BJ (cell line): ENCODE measurements at regions not wholly inside any gene's neighbourhood (a gene's known extent, or its start where the extent isn't known, plus 50 kb on each side); places are given as distances from the start of the nearest gene placed in this dataset.

ENCODE experiments used
- CTCF ChIA-PET: fragments of 350-600 bp; formaldehyde crosslinking; extraction: SDS; loops from one replicate; lab custom pipeline; 2021; ENCODE audit warnings: antibody characterized with exemption, inconsistent platforms; lab: Yijun Ruan, JAX
- POLR2A ChIA-PET: fragments of 300-600 bp; sonication (Branson Sonifier 250); formaldehyde crosslinking; extraction: SDS; loops from one replicate; lab custom pipeline; 2021; ENCODE audit warnings: antibody characterized with exemption; lab: Charles Lee
- DNase-seq: peaks from one replicate; pipeline ENCODE4 v3.0.0-alpha.2; 2011; ENCODE audit warnings: low read depth
- H3K27me3 ChIP-seq: 2 replicates; pipeline ENCODE4 v1.6.0; 2011; ENCODE audit warnings: low read length; ENCODE audit not compliant: control insufficient read depth, insufficient read depth
- H3K36me3 ChIP-seq: 2 replicates; pipeline ENCODE4 v1.5.1; 2011; ENCODE audit warnings: low read length; ENCODE audit not compliant: control insufficient read depth, insufficient read depth
- H3K4me3 ChIP-seq: 2 replicates; pipeline ENCODE4 v1.5.1; 2011; ENCODE audit warnings: low read depth, mild to moderate bottlenecking, control low read depth, low read length
- CTCF ChIP-seq: IDR thresholded peaks from 2 replicates; pipeline ENCODE4 v1.5.1; 2011; ENCODE audit warnings: low read depth, mild to moderate bottlenecking, control low read depth, inconsistent platforms, low read length, moderate library complexity; ENCODE audit not compliant: insufficient read depth

GRCh38 chr6:121522265-121522664 lies 86.8 kb downstream of the GJA1 start:
- ChIA-PET CTCF (no interaction called here), POLR2A (interaction anchor here (0.6 to 1.0 kb wide), 3 partner anchors 14 to 405 kb away, joined by 3 to 6 read pairs (median 3); no protein-coding TSS in a partner anchor)
- no peak for TF ChIP-seq CTCF
- no peaks in the 10 kb centered on the region for H3K36me3 ChIP-seq
- H3K4me3 ChIP-seq: peak overlapping the region; percentile 16
- DNase-seq: peak; percentile 83
- H3K27me3 ChIP-seq: no peaks in the 10 kb centered on the region

GRCh38 chr6:121522771-121523386 lies 87.4 kb downstream of the GJA1 start:
- H3K4me3 ChIP-seq: peak overlapping the region; percentile 16
- POLR2A ChIA-PET: interaction anchor here (0.6 to 1.0 kb wide), 3 partner anchors 13 to 405 kb away, joined by 3 to 6 read pairs (median 3); no protein-coding TSS in a partner anchor
- no peak for TF ChIP-seq CTCF
- H3K27me3 ChIP-seq: no peaks in the 10 kb centered on the region
- no peak for DNase-seq
- CTCF ChIA-PET: no interaction called here
- no peaks in the 10 kb centered on the region for H3K36me3 ChIP-seq

GRCh38 chr6:121523628-121524027 lies 88.2 kb downstream of the GJA1 start:
- TF ChIP-seq CTCF: no peak
- DNase-seq: no peak
- no peaks in the 10 kb centered on the region for H3K27me3 ChIP-seq
- POLR2A ChIA-PET: no interaction called here
- H3K4me3 ChIP-seq: no peak overlapping the region
- H3K36me3 ChIP-seq: no peaks in the 10 kb centered on the region
- CTCF ChIA-PET: interaction anchor here (2.0 kb wide), 1 partner anchor 13 kb away, joined by 8 read pairs; no protein-coding TSS in a partner anchor

GRCh38 chr6:121526282-121526681 lies 90.8 kb downstream of the GJA1 start:
- H3K27me3 ChIP-seq: no peaks in the 10 kb centered on the region
- TF ChIP-seq CTCF: no peak
- POLR2A ChIA-PET: no interaction called here
- H3K36me3 ChIP-seq: no peaks in the 10 kb centered on the region
- CTCF ChIA-PET: interaction anchor here (0.6 kb wide), 1 partner anchor 290 kb away, joined by 3 read pairs; no protein-coding TSS in a partner anchor
- H3K4me3 ChIP-seq: no peak overlapping the region
- DNase-seq: no peak

GRCh38 chr6:121531658-121532169 lies 96.3 kb downstream of the GJA1 start:
- ChIA-PET POLR2A (no interaction called here), CTCF (interaction anchor here (1.0 kb wide), 1 partner anchor 17 kb away, joined by 4 read pairs; no protein-coding TSS in a partner anchor)
- TF ChIP-seq CTCF: no peak
- no peaks in the 10 kb centered on the region for H3K36me3 ChIP-seq
- no peaks in the 10 kb centered on the region for H3K27me3 ChIP-seq
- no peak for DNase-seq
- no peak overlapping the region for H3K4me3 ChIP-seq
